Skeletal muscle satellite cell (primary cell): ENCODE measurements at regions not wholly inside any gene's neighbourhood (a gene's known extent, or its start where the extent isn't known, plus 50 kb on each side); places are given as distances from the start of the nearest gene placed in this dataset.

Source experiments
- H3K27me3 ChIP-seq: 2 replicates; pipeline ENCODE4 v1.7.0; 2013; ENCODE audit warnings: low read length; ENCODE audit not compliant: control insufficient read depth, insufficient read depth
- H3K36me3 ChIP-seq: 2 replicates; pipeline ENCODE4 v1.7.0; 2013; ENCODE audit warnings: mild to moderate bottlenecking, control low read depth, low read length; ENCODE audit not compliant: insufficient read depth
- H3K4me1 ChIP-seq: 2 replicates; pipeline ENCODE4 v1.7.0; 2013; ENCODE audit warnings: low read length; ENCODE audit not compliant: control insufficient read depth, insufficient read depth
- H3K4me2 ChIP-seq: 2 replicates; pipeline ENCODE4 v1.7.0; 2013; ENCODE audit warnings: mild to moderate bottlenecking, low read length
- H3K4me3 ChIP-seq: 2 replicates; pipeline ENCODE4 v1.7.0; 2013; ENCODE audit warnings: low read length
- H3K9ac ChIP-seq: 2 replicates; pipeline ENCODE4 v1.7.0; 2013; ENCODE audit warnings: mild to moderate bottlenecking, low read depth, low read length, moderate library complexity
- H3K9me3 ChIP-seq: replicated peaks from 2 replicates; pipeline ENCODE4 v1.7.0; 2013; ENCODE audit warnings: mild to moderate bottlenecking, control low read depth, low read length

GRCh38 chr1:232279909-232280400, 350.0 kb downstream of the SIPA1L2 start:
- Histone ChIP-seq H3K27me3 (no peaks in the 10 kb centered on the region), H3K4me1 (peaks cover 10% of the 10 kb centered on the region), H3K4me2 (no peak overlapping the region), H3K9me3 (no peaks in the 10 kb centered on the region), H3K36me3 (no peaks in the 10 kb centered on the region), H3K9ac (no peak overlapping the region), H3K4me3 (no peak overlapping the region)

- H3K4me1 ChIP-seq, result peaks cover 6% of the 10 kb centered on the region
- no peaks in the 10 kb centered on the region for H3K27me3 ChIP-seq
- H3K9ac ChIP-seq, result no peak overlapping the region
- H3K9me3 ChIP-seq, result no peaks in the 10 kb centered on the region
- H3K36me3 ChIP-seq, result no peaks in the 10 kb centered on the region
- H3K4me2 ChIP-seq, result no peak overlapping the region
- H3K4me3 ChIP-seq, result no peak overlapping the region
Observed at GRCh38 chr1:232278925-232279324, 351.0 kb downstream of the SIPA1L2 start.

- Histone ChIP-seq H3K36me3 (no peaks in the 10 kb centered on the region), H3K9me3 (no peaks in the 10 kb centered on the region), H3K4me3 (no peak overlapping the region), H3K27me3 (no peaks in the 10 kb centered on the region), H3K9ac (no peak overlapping the region), H3K4me1 (no peaks in the 10 kb centered on the region), H3K4me2 (no peak overlapping the region)
Observed at GRCh38 chr1:232276651-232277050, 353.3 kb downstream of the SIPA1L2 start.

- no peaks in the 10 kb centered on the region for H3K36me3 ChIP-seq
- no peaks in the 10 kb centered on the region for H3K27me3 ChIP-seq
- H3K9me3 ChIP-seq, result no peaks in the 10 kb centered on the region
- H3K4me3 ChIP-seq, result no peak overlapping the region
- H3K4me2 ChIP-seq, result no peak overlapping the region
- no peak overlapping the region for H3K9ac ChIP-seq
- no peaks in the 10 kb centered on the region for H3K4me1 ChIP-seq
Observed at GRCh38 chr1:232274999-232275710, 354.8 kb downstream of the SIPA1L2 start.

GRCh38 chr1:232274236-232274855, 355.6 kb downstream of the SIPA1L2 start:
- Histone ChIP-seq H3K9me3 (no peaks in the 10 kb centered on the region), H3K9ac (no peak overlapping the region), H3K27me3 (no peaks in the 10 kb centered on the region), H3K4me1 (no peaks in the 10 kb centered on the region), H3K4me3 (no peak overlapping the region), H3K4me2 (no peak overlapping the region), H3K36me3 (no peaks in the 10 kb centered on the region)

- Histone ChIP-seq H3K9me3 (no peaks in the 10 kb centered on the region), H3K4me2 (no peak overlapping the region), H3K27me3 (peaks cover 6% of the 10 kb centered on the region), H3K4me1 (no peaks in the 10 kb centered on the region), H3K36me3 (no peaks in the 10 kb centered on the region), H3K4me3 (no peak overlapping the region), H3K9ac (no peak overlapping the region)
Observed at GRCh38 chr1:232273011-232273410, 356.9 kb downstream of the SIPA1L2 start.

- Histone ChIP-seq H3K4me1 (no peaks in the 10 kb centered on the region), H3K36me3 (no peaks in the 10 kb centered on the region), H3K9ac (no peak overlapping the region), H3K4me2 (no peak overlapping the region), H3K9me3 (no peaks in the 10 kb centered on the region), H3K4me3 (no peak overlapping the region), H3K27me3 (peaks cover 6% of the 10 kb centered on the region)
Observed at GRCh38 chr1:232271991-232272589, 357.8 kb downstream of the SIPA1L2 start.

- H3K9me3 ChIP-seq, result no peaks in the 10 kb centered on the region
- no peaks in the 10 kb centered on the region for H3K36me3 ChIP-seq
- no peaks in the 10 kb centered on the region for H3K4me1 ChIP-seq
- H3K27me3 ChIP-seq, result peaks cover 6% of the 10 kb centered on the region
- no peak overlapping the region for H3K9ac ChIP-seq
- H3K4me3 ChIP-seq, result no peak overlapping the region
- no peak overlapping the region for H3K4me2 ChIP-seq
Observed at GRCh38 chr1:232271299-232271698, 358.6 kb downstream of the SIPA1L2 start.

- Histone ChIP-seq H3K4me2 (no peak overlapping the region), H3K36me3 (no peaks in the 10 kb centered on the region), H3K4me3 (no peak overlapping the region), H3K9me3 (no peaks in the 10 kb centered on the region), H3K9ac (no peak overlapping the region), H3K4me1 (no peaks in the 10 kb centered on the region), H3K27me3 (peaks cover 6% of the 10 kb centered on the region)
Observed at GRCh38 chr1:232269988-232270387, 359.9 kb downstream of the SIPA1L2 start.

GRCh38 chr1:232267837-232268598, 361.9 kb downstream of the SIPA1L2 start:
- no peaks in the 10 kb centered on the region for H3K36me3 ChIP-seq
- H3K4me1 ChIP-seq, result no peaks in the 10 kb centered on the region
- H3K9ac ChIP-seq, result no peak overlapping the region
- no peaks in the 10 kb centered on the region for H3K9me3 ChIP-seq
- peaks cover 6% of the 10 kb centered on the region for H3K27me3 ChIP-seq
- H3K4me2 ChIP-seq, result no peak overlapping the region
- no peak overlapping the region for H3K4me3 ChIP-seq

- no peak overlapping the region for H3K9ac ChIP-seq
- H3K9me3 ChIP-seq, result no peaks in the 10 kb centered on the region
- no peak overlapping the region for H3K4me2 ChIP-seq
- no peak overlapping the region for H3K4me3 ChIP-seq
- H3K36me3 ChIP-seq, result no peaks in the 10 kb centered on the region
- peaks cover 6% of the 10 kb centered on the region for H3K27me3 ChIP-seq
- no peaks in the 10 kb centered on the region for H3K4me1 ChIP-seq
Observed at GRCh38 chr1:232267092-232267836, 362.7 kb downstream of the SIPA1L2 start.
